GF-D8 (cell line): ENCODE measurements at regions not wholly inside any gene's neighbourhood (a gene's known extent, or its start where the extent isn't known, plus 50 kb on each side); places are given as distances from the start of the nearest gene placed in this dataset.

Experiments
- DNase-seq: peaks from one replicate; lab custom pipeline; 2025; lab: John Stamatoyannopoulos, UW

DNA sequence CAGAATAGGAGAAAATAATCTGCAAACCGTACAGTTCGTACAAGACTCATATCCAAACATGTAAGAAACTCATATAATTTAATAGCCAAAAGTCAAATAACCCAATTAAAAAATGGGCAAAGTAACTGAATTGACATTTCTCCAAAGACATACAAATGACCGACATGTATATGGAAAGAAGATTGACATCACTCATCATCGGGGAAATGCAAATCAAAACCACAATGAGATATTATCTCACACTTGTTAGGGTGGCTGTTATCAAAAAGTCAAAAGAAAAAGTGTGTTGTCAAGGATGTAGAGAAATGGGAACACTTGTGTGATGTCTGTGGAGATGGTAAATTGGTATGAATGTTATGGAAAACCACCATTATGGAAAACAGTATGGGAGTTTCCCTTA, 70.5 kb upstream of the STXBP5 start:
- DNase-seq, result no peak

DNA sequence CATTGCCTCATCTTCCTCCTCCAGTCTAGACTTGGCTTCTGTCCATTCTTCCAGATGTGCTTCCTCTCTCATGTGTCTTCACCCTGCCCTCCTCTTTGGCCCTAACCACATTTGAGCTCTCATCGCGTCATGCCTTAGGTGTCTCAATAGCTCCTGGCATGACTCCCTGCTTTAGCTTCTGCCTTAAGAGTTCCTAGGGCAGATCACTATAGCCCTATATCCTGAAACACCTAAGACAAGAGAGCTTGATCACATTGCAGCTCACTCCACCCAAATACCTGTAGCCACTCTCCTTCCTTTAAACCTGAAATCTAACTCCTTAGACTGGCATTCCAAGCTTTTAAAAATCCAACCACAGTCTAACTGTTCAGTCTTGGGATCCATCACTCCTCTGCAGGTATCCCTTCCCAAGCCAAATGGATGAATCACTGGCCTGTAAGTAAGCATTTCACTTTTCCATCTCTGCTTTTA, 69.0 kb upstream of the STXBP5 start:
- peak; percentile 94 for DNase-seq

DNA sequence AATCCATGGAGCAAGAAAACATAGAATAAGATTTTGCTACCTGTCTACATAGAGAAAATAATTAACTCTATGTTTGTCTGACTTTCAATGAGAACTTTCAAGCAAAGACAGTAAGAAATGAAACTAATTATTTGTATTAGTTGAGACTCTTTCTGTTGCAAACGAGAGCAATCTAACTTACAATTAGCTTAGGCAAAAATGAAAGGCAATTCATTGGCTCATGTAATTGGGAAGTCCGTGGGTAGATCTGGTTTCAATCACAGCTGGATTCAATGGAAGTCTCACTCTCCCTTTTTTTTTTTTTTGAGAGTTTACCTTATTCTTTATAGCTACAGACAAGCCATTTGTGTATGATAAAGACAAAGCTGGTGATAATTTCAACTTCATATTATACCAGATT, 68.2 kb upstream of the STXBP5 start:
- DNase-seq, result no peak

DNA sequence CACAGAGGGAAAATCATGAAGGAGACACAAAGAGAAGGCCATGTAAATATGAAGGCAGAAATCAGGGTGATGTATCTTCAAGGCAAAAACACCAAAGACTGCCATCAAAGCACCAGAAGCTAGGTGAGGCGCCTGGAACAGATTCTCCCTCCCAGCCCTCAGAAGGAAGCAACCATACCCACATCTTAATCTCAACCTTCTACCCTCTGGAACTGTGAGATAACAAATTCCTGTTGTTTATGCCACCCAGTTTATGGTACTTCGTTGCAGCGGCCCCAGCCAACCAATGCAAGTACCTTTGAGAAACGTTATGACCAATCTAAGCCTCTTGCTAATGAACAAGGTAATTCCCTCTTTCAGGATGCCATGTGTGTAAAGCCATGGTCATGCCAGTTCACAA, 66.2 kb upstream of the STXBP5 start:
- no peak for DNase-seq

GRCh38 chr6:147138835-147139234, 65.4 kb upstream of the STXBP5 start:
- no peak for DNase-seq

- DNase-seq, result no peak
Measured at GRCh38 chr6:147141711-147142308, 62.4 kb upstream of the STXBP5 start.

DNA sequence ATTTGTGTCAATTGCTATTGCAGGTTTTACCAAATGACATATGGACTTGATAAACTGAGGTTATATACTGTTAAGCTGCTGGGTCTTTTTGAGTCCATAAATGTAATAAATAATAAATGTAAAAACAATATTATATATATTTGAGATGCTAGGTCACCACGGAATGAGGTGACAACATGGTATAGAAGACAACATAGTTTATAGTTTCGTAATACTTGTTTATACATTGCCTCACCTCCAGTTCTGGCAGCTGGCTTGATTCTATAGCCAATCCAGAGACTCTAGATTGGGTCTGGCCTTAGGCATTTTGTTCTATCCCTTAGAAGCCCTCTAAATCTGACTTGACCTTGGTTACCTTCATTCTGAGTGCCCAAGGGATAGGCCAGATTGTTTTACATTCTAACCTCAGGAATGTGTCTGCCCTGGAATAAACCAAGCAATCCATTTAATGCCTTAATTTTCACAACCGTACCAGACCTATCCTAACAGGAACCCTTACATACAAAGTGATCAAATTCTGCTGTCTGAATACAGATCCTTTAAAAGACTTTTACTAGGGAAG, 61.5 kb upstream of the STXBP5 start:
- no peak for DNase-seq

GRCh38 chr6:147149092-147149491, 55.1 kb upstream of the STXBP5 start:
- no peak for DNase-seq

GRCh38 chr6:147149826-147150225, 54.4 kb upstream of the STXBP5 start:
- no peak for DNase-seq

GRCh38 chr6:147150293-147150692, 53.9 kb upstream of the STXBP5 start:
- DNase-seq, result no peak
